Left lobe of liver (tissue), 2 donors: ENCODE measurements at regions not wholly inside any gene's neighbourhood (a gene's known extent, or its start where the extent isn't known, plus 50 kb on each side); places are given as distances from the start of the nearest gene placed in this dataset.

Experiments used
- ATAC-seq: fragments of 200-7000 bp; cut with Tn5 transposase; one replicate; pipeline ENCODE4 v1.9.1; 2020; ENCODE audit warnings: mild to moderate bottlenecking, moderate library complexity
- DNase-seq: peaks from one replicate; pipeline ENCODE4 v3.0.0-alpha.2; 2020; ENCODE audit warnings: low spot score
- donor health status: DM: no; HTN: no; CAD: no; lungs with moderate emphysema.
- donor health status: DM: no; HTN: yes; CAD: no.

DNA sequence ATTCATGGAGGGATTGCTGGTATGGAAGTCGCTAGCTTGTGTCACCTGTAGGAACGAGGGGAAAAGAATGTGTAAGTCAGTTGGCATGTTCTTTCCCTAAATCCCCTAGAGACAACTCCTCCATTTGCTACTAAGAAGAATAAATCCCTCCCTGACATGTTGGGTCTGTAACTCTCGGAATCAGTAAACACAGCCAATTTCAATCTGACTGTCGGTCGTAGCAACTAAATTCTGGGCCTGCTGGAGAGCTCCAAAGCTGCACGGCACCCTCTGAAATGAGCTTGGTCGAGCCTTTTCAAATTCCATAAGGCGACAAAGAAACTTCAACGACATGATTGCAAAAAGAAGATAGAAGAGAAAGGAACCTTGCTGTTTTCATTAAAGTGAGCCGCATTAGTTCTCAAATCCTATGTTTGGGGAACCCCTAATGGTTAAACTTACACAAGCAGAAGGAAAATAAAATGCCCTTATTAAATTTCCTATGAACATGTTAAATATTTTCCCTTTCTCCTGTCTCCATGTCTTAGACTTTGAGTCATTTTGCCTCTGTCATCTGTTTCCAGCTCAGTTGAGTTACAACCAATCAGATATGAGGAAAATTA, 735.8 kb upstream of the WWC1 start:
- no peak for ATAC-seq
- DNase-seq: no peak

DNA sequence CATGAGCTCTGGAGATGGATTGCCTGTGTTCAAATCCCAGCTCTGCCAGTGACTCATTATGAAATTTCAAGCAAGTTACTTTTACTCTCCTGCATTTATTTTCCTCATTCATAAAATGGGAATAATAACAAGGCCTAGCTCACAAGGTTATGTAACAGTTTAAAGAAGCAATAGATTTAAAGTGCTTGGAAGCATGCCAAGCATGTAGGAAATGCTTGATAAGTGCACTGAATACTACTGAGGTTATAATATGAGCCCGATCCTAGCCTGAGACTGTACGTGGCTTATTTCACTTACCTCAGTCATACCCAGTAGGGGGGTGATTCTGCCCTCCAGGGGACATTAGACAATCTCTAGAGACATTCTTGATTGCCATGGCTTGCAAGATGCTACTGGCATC, 734.1 kb upstream of the WWC1 start:
- ATAC-seq: no peak
- DNase-seq: no peak

DNA sequence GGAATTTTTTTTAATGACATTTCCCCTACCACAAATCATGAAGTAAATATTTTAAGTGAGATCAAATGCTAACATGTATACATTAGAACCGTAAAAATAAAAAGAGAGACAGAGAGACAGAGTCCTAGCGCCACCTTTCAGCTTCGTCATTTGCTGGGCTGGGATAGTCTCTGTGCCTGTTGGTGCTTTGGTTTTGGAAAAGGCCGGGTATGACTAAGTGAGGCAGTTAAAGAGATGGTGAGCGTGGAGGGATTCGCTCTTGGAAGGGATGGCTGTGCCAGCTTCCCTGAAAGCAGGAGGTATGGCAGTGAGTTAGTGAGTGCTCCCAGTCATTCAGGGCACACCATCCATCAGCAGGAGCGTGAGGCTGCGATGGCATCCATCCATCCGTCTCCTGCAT, 729.6 kb upstream of the WWC1 start:
- DNase-seq: no peak
- no peak for ATAC-seq

DNA sequence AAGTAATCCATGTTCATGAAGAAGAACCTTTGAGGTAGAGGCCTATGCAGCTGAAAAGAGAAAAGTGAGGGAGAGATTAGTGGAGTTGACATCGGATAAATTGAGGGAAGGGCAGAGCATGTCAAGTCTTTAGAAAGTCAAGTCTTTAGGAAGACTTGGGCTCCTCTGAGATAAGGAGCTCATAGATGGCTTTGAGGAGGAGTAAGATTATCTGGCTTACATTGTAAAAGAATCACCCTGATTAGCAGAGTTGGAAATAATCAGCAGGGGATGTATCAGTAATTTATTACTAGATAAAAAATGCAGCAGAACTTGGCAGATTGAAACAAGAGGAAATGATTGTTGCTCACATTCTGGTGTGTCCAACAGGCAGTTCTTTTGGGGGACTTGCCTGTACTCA, 727.2 kb upstream of the WWC1 start:
- DNase-seq: no peak
- no peak for ATAC-seq

DNA sequence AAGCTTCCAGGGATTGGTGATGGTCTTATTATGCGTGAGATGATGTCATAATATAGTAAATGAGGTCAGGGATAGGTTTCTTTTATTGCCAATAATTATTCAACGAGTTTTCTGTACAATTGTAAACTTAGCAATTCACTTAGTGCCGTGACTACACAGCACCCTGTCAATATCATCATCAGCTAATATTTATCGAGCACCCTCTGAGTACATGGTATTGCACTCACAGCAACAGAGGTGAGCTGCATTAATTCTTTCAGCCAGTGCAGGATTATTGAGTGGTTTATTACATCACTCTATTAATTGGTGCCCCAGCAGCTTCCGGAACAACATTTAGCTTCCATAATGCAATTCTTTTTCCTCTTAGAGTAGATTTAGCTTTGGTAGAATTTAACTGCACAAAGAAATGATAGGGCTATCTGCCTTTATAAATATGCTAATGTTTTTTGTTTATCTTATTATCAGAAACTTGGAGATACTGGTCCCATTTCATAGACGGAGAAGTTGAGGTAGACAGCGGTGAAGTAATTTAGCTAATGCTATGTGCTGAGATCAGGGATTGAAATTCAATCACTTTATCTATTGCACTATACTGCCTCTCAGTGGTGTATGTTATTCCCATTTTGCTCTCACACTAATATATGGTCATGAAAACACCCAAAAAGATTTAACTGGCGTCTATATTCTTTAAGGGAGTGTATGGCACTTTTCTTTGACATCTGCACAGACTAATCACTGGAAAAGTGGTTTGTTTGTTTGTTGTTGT, 726.1 kb upstream of the WWC1 start:
- ATAC-seq: peak; percentile 82
- DNase-seq: no peak

DNA sequence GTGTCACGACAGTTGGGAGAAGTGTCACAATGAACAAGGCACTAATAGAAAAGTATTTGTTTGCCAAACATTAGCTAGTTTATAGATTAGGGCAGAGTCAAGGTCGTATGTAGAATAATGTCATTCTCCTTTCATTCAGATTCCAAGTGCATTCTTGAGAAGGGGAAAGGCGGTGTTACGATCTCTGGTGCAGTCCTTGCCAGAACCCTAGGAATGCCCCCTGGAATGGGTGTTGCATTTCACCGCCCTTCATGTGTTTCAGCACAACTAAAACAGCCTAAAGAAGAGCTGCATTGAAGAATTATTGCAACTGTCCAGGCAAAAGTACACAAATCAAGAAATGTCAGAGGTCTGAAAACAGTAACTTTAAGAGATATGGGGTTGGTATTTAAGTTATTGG, 721.0 kb upstream of the WWC1 start:
- DNase-seq (no peak), ATAC-seq (no peak)

DNA sequence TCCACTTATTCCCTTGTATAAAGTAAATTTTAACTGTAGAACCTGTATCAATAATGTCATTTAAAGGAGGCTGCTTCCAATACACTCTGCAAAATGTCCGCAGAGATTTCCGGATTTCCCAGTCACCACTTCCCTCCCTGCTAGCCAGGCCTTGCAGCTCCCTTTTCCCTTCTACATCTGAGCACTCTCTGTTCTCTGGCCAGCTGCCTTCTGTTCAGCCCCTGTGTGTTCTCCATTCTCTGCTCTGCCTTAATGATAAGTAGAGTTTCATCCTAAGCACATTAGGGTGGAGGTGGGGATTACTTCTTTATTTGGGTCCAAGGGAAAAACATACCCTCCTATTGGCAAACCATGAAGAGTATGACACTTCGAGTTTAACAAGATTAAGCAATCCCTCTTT, 719.6 kb upstream of the WWC1 start:
- ATAC-seq (no peak), DNase-seq (no peak)

DNA sequence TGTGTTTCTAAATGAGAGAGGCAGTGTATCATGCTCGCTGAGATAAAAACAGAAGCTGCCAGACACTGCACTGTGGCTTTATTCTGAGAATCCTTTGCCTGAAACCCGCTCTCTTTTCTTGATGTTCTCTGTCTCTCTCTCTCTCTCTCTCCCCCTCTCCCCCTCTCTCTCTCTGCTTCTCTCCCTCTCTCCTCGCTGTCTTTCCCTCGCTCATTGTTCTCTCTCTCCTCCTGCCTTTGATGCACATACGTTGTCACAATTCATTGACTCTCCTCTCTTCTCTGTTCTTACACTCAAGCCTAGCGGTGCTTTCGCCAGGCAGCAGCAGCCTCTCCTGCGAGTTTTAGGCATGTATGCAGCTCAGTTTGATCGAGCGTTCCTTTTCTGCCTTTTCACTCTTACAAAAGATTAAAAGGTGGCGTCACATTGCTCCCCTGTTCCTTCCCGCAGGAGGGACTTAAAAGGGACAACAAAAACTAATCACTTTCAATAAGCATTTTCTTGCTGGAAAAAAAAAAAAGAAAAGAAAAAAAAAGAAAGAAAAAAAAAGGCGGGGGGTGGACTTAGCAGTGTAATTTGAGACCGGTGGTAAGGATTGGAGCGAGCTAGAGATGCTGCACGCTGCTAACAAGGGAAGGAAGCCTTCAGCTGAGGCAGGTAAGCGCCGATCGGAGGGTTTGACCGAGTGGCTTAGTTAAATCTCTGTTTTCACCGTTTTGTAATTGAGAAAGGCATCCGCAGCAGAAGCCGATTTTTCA, 717.9 kb upstream of the WWC1 start:
- DNase-seq: no peak
- peak; percentile 81 for ATAC-seq

DNA sequence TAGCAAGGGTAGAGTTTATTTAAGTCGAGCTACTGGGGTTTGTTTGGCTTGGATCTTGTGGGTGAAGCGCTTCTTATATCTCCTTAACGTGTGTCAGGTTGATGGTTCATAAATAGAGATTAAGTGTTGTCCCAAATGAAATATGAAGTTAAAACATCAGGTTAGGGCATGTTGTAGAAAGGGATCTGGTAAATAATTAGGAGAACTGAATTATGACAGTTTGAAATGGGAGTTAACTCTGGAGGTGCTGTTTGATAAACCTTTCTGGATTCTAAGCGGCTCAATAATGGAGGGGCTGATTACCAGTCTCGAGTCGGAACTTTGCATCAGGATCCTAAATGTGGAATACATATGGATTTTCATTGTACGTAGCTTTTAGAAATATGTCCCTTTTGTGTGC, 717.0 kb upstream of the WWC1 start:
- no peak for DNase-seq
- ATAC-seq: no peak

DNA sequence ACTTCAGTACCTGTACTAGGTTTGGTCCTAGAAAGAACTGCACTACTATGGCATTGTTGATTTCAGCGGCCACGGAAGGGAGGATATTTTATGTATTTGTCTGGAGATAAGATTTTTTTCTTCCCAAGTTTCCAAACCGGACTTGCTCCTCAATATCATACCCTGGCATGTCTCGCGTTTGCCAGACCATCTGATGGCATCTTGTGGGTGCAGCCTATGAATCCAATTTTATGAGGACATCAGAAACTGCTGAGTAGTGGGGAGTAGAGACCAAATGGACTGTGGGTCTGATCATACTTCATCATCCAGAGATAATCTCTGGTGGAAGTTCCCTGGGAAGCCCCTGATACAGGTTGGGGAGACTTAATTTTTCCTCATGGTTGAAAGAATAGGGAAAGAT, 716.1 kb upstream of the WWC1 start:
- no peak for DNase-seq
- no peak for ATAC-seq

DNA sequence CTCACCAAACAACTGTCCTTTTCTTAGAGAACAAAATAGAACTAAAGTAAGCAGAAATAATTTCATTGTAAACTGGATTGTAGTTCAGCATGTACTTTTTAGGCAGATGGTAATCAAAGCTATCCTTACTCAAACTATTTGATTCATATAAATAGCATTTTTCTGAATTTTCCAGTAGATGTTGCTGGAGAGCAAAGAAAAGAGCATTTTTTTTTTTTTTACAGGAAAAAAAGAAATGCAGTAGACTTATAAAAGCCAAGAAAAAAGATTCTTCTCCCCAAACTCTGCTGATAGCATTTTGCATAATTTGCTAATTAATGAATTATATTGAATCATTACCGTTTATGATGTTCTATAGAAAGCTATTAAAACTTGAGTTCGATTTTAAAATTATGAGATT, 715.3 kb upstream of the WWC1 start:
- DNase-seq: no peak
- no peak for ATAC-seq

DNA sequence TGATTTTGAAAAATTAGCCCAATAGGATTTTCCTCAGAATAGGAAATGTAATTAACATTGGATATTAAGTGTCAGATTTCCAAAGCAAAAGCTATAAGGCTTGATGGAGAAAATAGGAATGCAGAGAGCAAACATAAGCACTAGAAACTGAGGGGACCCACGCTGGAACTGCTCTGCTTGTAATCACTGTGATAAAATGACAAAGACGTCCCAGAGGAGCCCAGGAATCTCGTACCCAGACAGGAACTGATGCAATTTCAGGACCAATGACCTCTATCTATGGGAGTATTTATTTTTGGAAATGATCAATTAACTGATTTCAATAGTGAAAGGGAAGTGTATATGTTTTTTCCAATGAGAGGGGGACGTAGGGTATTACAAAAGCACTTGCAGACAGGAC, 714.5 kb upstream of the WWC1 start:
- no peak for ATAC-seq
- no peak for DNase-seq

DNA sequence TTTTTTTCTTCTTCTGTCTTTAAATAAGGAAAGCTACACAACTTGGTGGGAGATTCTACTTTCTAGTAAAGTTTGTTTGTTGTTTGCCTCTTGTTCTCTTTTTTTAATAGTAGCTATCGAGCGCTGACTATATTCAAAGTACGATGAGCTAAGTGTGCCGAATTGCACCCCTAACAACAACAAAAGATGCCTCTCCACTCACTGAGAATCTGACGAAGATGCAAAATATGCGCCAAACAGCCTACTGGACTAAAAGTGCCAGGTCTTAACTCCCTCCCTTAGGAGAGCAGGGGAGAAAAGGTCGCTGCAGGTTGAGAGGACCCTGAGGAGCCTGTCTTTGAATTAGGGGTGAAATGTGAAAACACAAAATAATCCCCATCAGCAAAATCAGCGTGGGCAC, 713.8 kb upstream of the WWC1 start:
- ATAC-seq: no peak

DNA sequence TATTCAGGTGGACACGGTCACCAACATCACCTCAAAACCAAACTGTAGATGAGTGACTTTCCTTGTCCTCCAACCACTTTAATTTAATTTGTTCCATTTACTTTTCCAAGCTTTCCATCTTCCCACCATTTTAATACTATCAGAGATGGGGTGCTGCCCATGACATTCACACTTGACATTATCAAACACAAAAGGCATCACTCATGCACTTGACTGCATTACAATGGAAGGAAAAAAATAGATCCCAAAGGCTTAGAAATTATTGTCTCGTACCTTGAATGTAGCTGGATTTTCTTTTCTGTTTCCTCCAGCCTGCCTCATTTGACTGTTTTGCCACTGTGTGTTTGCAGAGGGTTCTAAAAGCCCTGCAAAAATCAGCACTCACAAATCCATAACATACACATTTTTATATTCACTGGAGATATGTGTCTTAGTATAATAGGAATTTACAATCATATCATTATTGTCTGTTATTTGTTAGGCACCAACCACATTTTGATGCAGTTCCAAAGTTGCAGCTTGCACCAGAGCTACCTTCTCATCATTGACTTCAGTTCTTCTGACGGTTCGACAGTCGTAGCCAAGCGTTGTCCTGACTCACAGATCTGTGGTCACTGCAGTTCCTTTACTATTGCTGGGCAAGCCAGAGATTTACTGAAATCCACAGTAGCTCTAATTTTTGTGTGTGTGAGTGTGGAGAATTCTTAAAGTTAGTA, 712.3 kb upstream of the WWC1 start:
- no peak for DNase-seq
- no peak for ATAC-seq

More for the DNA sequence above, 713.8 kb upstream of the WWC1 start:
- DNase-seq: no peak

DNA sequence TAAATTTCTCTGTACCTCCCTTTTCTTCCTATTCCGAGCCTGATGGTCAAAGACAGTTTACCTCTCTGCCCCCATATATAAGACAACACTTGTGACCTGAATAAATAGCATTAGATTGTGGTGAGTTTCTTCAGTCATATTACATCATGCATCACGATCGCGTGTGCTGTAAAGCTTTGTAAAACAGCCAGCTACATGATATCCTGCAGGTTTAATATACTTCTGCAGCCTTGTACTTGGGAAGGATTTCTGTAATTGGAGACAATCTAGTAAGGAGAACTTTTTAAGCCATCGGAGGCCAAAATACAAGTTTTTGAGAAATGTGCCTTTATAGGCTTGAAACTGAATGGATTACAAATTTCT, 711.8 kb upstream of the WWC1 start:
- ATAC-seq (no peak), DNase-seq (no peak)

DNA sequence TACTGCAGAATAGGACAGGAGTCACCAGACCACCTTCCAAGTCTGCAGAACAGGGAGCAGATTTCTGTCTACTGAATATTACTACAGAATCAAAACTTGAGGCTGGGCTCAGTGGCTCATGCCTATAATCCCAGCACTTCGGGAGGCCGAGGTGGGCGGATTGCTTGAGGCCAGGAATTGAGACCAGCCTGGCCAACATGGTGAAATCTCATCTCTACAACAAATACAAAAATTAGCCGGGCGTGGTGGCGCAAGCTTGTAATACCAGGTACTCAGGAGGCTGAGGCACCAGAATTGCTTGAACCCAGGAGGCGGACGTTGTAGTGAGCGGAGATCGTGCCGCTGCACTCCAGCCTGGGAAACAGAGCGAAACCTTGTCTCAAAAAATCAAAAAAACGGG, 710.8 kb upstream of the WWC1 start:
- DNase-seq: no peak
- ATAC-seq: no peak

DNA sequence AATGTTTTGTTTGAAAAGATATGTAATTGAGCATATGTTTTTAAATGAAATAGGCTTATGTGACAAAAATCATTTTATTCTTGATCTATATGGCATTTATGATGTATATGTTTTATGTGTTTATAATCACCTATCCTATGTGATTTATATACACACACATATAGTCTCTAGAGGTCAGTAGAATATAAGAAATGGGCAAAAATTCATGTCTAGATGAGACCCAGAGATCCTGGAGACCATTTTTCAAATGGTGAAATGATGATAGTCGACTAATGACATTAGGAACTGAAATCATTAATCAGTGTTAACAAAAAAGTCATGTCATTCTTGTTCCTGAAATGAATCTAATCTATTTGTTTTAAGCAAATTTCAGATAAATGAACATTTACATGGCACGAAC, 709.2 kb upstream of the WWC1 start:
- DNase-seq (no peak), ATAC-seq (no peak)

DNA sequence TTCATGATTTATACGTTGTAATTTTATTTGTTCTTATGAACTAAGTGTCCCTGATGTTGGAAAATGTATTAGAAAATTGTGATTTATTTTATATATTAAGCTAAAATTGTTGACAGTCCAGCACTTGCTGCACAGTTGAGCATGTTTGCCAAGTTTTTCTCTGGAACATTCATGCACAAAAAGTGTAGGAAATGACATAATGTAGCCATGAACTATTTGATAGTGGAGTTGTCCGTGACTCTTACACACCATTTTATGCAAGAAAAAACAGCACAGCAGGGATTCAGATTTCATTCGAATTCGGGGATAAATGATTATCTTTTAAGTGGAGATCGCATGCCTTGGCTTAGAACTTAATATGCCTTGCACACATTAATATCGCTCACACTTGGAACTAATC, 708.6 kb upstream of the WWC1 start:
- no peak for DNase-seq
- ATAC-seq: no peak

DNA sequence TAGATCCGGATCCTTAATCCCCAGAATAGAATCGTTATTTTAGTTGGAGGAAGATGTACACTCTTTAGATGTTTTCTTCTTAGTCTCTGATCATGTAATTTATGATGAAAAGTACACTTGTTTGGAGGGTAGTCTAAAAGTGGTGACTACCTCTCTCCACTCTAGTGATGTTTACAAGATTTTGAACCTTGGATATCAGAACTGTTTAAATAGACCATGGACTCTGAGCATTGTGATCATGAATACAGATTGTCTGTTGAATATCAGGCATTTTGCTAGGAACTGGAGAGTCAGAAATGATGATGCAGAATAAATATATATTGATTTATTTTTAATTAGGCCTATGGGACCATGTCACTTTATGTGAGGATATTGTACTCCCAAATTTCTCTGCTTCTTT, 706.3 kb upstream of the WWC1 start:
- DNase-seq: no peak
- ATAC-seq: peak; percentile 65

DNA sequence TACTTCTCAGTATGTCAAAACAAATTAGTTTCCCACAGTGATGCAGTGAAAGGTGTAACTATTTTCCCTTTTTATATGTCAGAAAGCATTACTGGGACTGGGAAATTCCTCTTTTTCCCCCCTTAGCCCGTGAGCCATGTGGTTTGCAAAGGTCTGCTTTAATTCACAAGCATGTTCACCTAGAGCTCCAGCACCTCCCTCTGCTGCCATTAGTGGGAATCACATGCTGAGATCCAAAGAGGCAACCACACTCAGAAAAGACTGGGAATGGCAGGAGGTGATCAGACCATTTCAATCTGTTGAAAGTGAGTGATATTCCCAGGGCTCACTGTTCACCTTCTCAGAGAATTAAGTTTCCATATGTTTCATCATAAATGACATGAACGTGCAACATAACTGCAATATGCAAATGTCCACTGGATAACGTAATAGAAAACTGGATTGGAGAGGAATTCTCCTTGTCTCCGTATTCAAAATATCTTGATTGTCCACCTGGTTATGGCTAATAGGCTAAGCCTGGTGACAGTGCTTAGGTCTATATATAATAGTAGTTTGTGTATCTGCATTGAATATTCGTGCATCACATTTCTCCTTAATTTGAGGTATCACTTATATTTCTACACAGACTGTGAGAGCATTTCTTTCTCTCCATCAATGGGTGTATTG, 703.5 kb upstream of the WWC1 start:
- ATAC-seq (peak; percentile 81), DNase-seq (no peak)

DNA sequence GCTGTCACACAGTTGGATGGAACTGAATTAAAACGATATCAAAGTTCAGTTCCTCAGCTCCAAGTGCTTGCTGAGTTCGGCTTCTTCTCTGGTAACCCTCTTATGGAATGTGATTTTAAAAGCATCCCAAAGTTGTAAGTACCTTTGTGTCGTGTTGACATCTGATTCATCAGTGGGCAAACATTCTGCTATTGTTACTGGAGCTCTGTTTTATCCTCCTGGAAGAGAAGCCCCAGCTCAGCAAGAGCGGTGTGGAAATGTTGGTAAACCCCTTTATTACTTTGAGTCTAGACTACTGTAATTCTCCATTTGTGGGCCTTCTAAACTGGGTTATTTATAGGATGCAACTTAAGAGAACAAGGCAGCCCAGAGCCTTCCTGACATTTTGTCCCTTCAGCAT, 699.3 kb upstream of the WWC1 start:
- no peak for DNase-seq
- no peak for ATAC-seq
